ENCODE measurements at regions not wholly inside any gene's neighbourhood (a gene's known extent, or its start where the extent isn't known, plus 50 kb on each side); places are given as distances from the start of the nearest gene placed in this dataset.

GRCh38 chr6:4581468-4582385, 194.5 kb upstream of the CDYL start:
- TF ChIP-seq TEAD4 (IDR thresholded peaks at IDR 0.05) (peak; percentile 34; the same call in 1 of the 2 replicates), RAD21 (IDR thresholded peaks at IDR 0.05; ENCODE audit: low read depth) (no peak), ZBTB7A (IDR thresholded peaks at IDR 0.05; ENCODE audit: low read depth) (no peak), TCF12 (IDR thresholded peaks at IDR 0.05; ENCODE audit: low read depth) (no peak), CREB1 (IDR thresholded peaks at IDR 0.05; ENCODE audit: low read depth) (no peak)

GRCh38 chr6:4580361-4580760, 195.8 kb upstream of the CDYL start:
- TF ChIP-seq REST (IDR thresholded peaks at IDR 0.05; ENCODE audit: low read depth) = no peak
- TF ChIP-seq FOXM1 (IDR thresholded peaks at IDR 0.05; ENCODE audit: borderline replicate concordance, low read depth) = no peak
- no peak for TF ChIP-seq EP300 (IDR thresholded peaks at IDR 0.05; ENCODE audit: borderline replicate concordance)
- TF ChIP-seq NFIC (IDR thresholded peaks at IDR 0.05) = no peak
- TF ChIP-seq USF1 (IDR thresholded peaks at IDR 0.05) = no peak
- TF ChIP-seq CREB1 (IDR thresholded peaks at IDR 0.05; ENCODE audit: low read depth) = no peak
- no peak for TF ChIP-seq CEBPB (IDR thresholded peaks at IDR 0.05)
- TF ChIP-seq TAF1 (IDR thresholded peaks at IDR 0.05; ENCODE audit: low read depth) = no peak
- no peak for TF ChIP-seq ZBTB7A (IDR thresholded peaks at IDR 0.05; ENCODE audit: low read depth)
- no peak for TF ChIP-seq TEAD4 (IDR thresholded peaks at IDR 0.05)
- no peak for TF ChIP-seq YY1 (IDR thresholded peaks at IDR 0.05; ENCODE audit: low read depth)
- TF ChIP-seq RAD21 (IDR thresholded peaks at IDR 0.05; ENCODE audit: low read depth) = no peak
- no peak for TF ChIP-seq EGR1 (IDR thresholded peaks at IDR 0.05)
- no peak for TF ChIP-seq MAX (IDR thresholded peaks at IDR 0.05)
- no peak for TF ChIP-seq TCF12 (IDR thresholded peaks at IDR 0.05; ENCODE audit: low read depth)

GRCh38 chr6:4577406-4577805, 198.8 kb upstream of the CDYL start:
- TF ChIP-seq CEBPB (IDR thresholded peaks at IDR 0.05) = peak; percentile 34; the same call in 1 of the 2 replicates
- TF ChIP-seq NFIC (IDR thresholded peaks at IDR 0.05) = no peak
- TF ChIP-seq USF1 (IDR thresholded peaks at IDR 0.05) = no peak
- no peak for TF ChIP-seq EGR1 (IDR thresholded peaks at IDR 0.05)

- TF ChIP-seq FOXM1 (IDR thresholded peaks at IDR 0.05; ENCODE audit: borderline replicate concordance, low read depth) = no peak
- no peak for TF ChIP-seq ZBTB7A (IDR thresholded peaks at IDR 0.05; ENCODE audit: low read depth)
- no peak for TF ChIP-seq TCF12 (IDR thresholded peaks at IDR 0.05; ENCODE audit: low read depth)
- TF ChIP-seq RAD21 (IDR thresholded peaks at IDR 0.05; ENCODE audit: low read depth) = no peak
- TF ChIP-seq MAX (IDR thresholded peaks at IDR 0.05) = no peak
- TF ChIP-seq USF1 (IDR thresholded peaks at IDR 0.05) = no peak
- TF ChIP-seq TEAD4 (IDR thresholded peaks at IDR 0.05) = no peak
- no peak for TF ChIP-seq EP300 (IDR thresholded peaks at IDR 0.05; ENCODE audit: borderline replicate concordance)
- no peak for TF ChIP-seq CEBPB (IDR thresholded peaks at IDR 0.05)
- TF ChIP-seq CREB1 (IDR thresholded peaks at IDR 0.05; ENCODE audit: low read depth) = no peak
- TF ChIP-seq TAF1 (IDR thresholded peaks at IDR 0.05; ENCODE audit: low read depth) = no peak
- no peak for TF ChIP-seq NFIC (IDR thresholded peaks at IDR 0.05)
- no peak for TF ChIP-seq REST (IDR thresholded peaks at IDR 0.05; ENCODE audit: low read depth)
- no peak for TF ChIP-seq YY1 (IDR thresholded peaks at IDR 0.05; ENCODE audit: low read depth)
- TF ChIP-seq EGR1 (IDR thresholded peaks at IDR 0.05) = no peak
Observed at GRCh38 chr6:4575714-4576113, 200.5 kb upstream of the CDYL start.

GRCh38 chr6:4574007-4574406, 202.2 kb upstream of the CDYL start:
- TF ChIP-seq FOXM1 (IDR thresholded peaks at IDR 0.05; ENCODE audit: borderline replicate concordance, low read depth) = no peak
- TF ChIP-seq REST (IDR thresholded peaks at IDR 0.05; ENCODE audit: low read depth) = no peak
- TF ChIP-seq YY1 (IDR thresholded peaks at IDR 0.05; ENCODE audit: low read depth) = no peak
- TF ChIP-seq TCF12 (IDR thresholded peaks at IDR 0.05; ENCODE audit: low read depth) = no peak
